ENCODE measurements at regions not wholly inside any gene's neighbourhood (a gene's known extent, or its start where the extent isn't known, plus 50 kb on each side); places are given as distances from the start of the nearest gene placed in this dataset.

GRCh38 chr7:17506596-17506995 is 208.1 kb downstream of the AHR start:
- TF ChIP-seq, protein P1, sequence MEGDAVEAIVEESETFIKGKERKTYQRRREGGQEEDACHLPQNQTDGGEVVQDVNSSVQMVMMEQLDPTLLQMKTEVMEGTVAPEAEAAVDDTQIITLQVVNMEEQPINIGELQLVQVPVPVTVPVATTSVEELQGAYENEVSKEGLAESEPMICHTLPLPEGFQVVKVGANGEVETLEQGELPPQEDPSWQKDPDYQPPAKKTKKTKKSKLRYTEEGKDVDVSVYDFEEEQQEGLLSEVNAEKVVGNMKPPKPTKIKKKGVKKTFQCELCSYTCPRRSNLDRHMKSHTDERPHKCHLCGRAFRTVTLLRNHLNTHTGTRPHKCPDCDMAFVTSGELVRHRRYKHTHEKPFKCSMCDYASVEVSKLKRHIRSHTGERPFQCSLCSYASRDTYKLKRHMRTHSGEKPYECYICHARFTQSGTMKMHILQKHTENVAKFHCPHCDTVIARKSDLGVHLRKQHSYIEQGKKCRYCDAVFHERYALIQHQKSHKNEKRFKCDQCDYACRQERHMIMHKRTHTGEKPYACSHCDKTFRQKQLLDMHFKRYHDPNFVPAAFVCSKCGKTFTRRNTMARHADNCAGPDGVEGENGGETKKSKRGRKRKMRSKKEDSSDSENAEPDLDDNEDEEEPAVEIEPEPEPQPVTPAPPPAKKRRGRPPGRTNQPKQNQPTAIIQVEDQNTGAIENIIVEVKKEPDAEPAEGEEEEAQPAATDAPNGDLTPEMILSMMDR (conservative IDR thresholded peaks at IDR 0.05; ENCODE audit: low read length), result no peak
- TF ChIP-seq EZH2phosphoT487 (IDR thresholded peaks at IDR 0.05; ENCODE audit: borderline replicate concordance), result no peak

Data from Loucy (cell line).